Immature natural killer cell (primary cell): ENCODE measurements at regions not wholly inside any gene's neighbourhood (a gene's known extent, or its start where the extent isn't known, plus 50 kb on each side); places are given as distances from the start of the nearest gene placed in this dataset.

Source experiments
- DNase-seq, 3 donors: peaks; one replicate each; pipeline ENCODE4 v3.0.0; 2022; ENCODE audit warnings: mixed read lengths in 1 of 3
- H3K27ac Mint-ChIP-seq, 6 donors: one replicate each; pipeline ENCODE4 v1.8.0; 2020; ENCODE audit warnings: mixed read lengths in 6 of 6, mild to moderate bottlenecking in 5 of 6, inconsistent platforms in 4 of 6, moderate library complexity in 3 of 6
- H3K27me3 Mint-ChIP-seq, 3 donors: one replicate each; pipeline ENCODE4 v1.8.0; 2020 to 2021; ENCODE audit warnings: low read depth in 3 of 3, mild to moderate bottlenecking in 3 of 3, mixed read lengths in 3 of 3, moderate library complexity in 3 of 3, inconsistent platforms in 1 of 3
- H3K36me3 Mint-ChIP-seq, 3 donors: one replicate each; pipeline ENCODE4 v1.8.0; 2020; ENCODE audit warnings: mixed read lengths in 3 of 3, inconsistent platforms in 2 of 3, mild to moderate bottlenecking in 2 of 3
- H3K4me1 Mint-ChIP-seq, 2 donors: one replicate each; pipeline ENCODE4 v1.8.0; 2020; ENCODE audit warnings: inconsistent platforms in 2 of 2, mild to moderate bottlenecking in 2 of 2, mixed read lengths in 2 of 2, moderate library complexity in 1 of 2
- H3K4me3 Mint-ChIP-seq, 5 donors: one replicate each; pipeline ENCODE4 v1.8.0; 2020; ENCODE audit warnings: mild to moderate bottlenecking in 5 of 5, mixed read lengths in 5 of 5, inconsistent platforms in 3 of 5, moderate library complexity in 3 of 5
- H3K9me3 Mint-ChIP-seq, 6 donors: one replicate each; pipeline ENCODE4 v1.8.0; 2020; ENCODE audit warnings: mild to moderate bottlenecking in 6 of 6, mixed read lengths in 6 of 6, inconsistent platforms in 4 of 6, moderate library complexity in 3 of 6

- no peak overlapping the region for H3K4me3 Mint-ChIP-seq
- no peak overlapping the region for H3K27ac Mint-ChIP-seq
- peaks cover 14 to 49% (median 21%) of the 10 kb centered on the region in 6 donors for H3K9me3 Mint-ChIP-seq
- DNase-seq: no peak
- H3K27me3 Mint-ChIP-seq: no peaks in the 10 kb centered on the region
- peaks cover 0 to 3% (median 0%) of the 10 kb centered on the region in 3 donors for H3K36me3 Mint-ChIP-seq
- no peaks in the 10 kb centered on the region for H3K4me1 Mint-ChIP-seq
Observed at GRCh38 chr4:166422475-166422874, 549.4 kb downstream of the TLL1 start.

DNA sequence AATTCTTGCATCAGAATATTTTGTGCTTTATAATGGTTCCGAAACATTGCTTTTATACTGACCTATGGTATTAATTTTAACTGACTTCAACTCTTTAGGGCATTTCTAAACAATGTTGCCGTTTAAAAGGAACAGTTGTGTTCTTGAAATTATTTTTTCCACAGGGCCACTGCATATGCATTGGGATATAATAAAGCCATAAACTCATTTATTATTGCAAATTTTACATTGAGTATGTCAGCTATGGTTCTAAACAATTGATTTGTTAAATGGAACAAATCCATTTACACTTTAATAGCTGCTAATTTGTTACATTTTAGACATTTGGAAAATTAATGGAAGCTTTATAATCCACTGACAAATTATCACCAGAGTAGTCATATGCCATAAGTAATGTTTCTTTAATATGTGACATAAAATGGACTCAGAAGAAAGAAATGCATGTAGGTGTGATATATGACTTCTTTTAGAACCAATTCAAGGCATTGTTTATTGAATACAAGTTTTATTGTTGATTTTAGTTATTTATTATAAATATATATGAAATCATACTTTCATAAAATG, 553.3 kb downstream of the TLL1 start:
- Mint-ChIP-seq H3K36me3 (no peaks in the 10 kb centered on the region), H3K4me3 (no peak overlapping the region), H3K4me1 (no peaks in the 10 kb centered on the region), H3K9me3 (peaks cover 7 to 40% (median 12%) of the 10 kb centered on the region in 6 donors), H3K27me3 (peaks cover 0 to 2% (median 0%) of the 10 kb centered on the region in 3 donors), H3K27ac (no peak overlapping the region)
- DNase-seq: no peak

DNA sequence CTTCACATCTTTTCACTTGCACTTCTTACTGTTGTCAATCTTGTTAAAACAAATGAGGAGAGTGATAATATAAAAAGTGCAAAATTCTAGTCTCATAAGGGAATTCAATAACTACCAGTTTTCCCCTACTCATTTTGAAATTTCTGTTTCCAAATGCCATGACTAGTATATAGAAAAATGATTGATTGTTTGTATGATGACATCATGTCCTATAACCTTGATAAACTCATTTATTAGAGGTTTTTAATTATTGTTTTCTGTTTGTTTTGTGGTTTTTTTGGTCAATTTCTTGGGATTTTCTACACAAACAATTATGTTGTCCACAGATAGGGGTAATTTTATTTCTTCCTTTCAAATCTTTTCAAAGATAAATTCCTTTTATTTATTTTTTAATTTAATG, 559.1 kb downstream of the TLL1 start:
- H3K27ac Mint-ChIP-seq: no peak overlapping the region
- H3K9me3 Mint-ChIP-seq: peaks cover 6 to 45% (median 14%) of the 10 kb centered on the region in 6 donors
- no peaks in the 10 kb centered on the region for H3K4me1 Mint-ChIP-seq
- no peaks in the 10 kb centered on the region for H3K36me3 Mint-ChIP-seq
- no peak for DNase-seq
- no peak overlapping the region for H3K4me3 Mint-ChIP-seq
- H3K27me3 Mint-ChIP-seq: peaks cover 0 to 2% (median 0%) of the 10 kb centered on the region in 3 donors

- no peaks in the 10 kb centered on the region for H3K4me1 Mint-ChIP-seq
- H3K27ac Mint-ChIP-seq: no peak overlapping the region
- H3K4me3 Mint-ChIP-seq: no peak overlapping the region
- DNase-seq: no peak
- peaks cover 0 to 2% (median 0%) of the 10 kb centered on the region in 3 donors for H3K27me3 Mint-ChIP-seq
- H3K9me3 Mint-ChIP-seq: peaks cover 6 to 47% (median 15%) of the 10 kb centered on the region in 6 donors
- no peaks in the 10 kb centered on the region for H3K36me3 Mint-ChIP-seq
Observed at GRCh38 chr4:166432842-166433241, 559.8 kb downstream of the TLL1 start.

GRCh38 chr4:166435449-166435848, 562.4 kb downstream of the TLL1 start:
- H3K9me3 Mint-ChIP-seq: peaks cover 11 to 52% (median 15%) of the 10 kb centered on the region in 6 donors
- H3K27ac Mint-ChIP-seq: no peak overlapping the region
- H3K36me3 Mint-ChIP-seq: no peaks in the 10 kb centered on the region
- DNase-seq: no peak
- no peaks in the 10 kb centered on the region for H3K27me3 Mint-ChIP-seq
- H3K4me1 Mint-ChIP-seq: no peaks in the 10 kb centered on the region
- no peak overlapping the region for H3K4me3 Mint-ChIP-seq

- H3K36me3 Mint-ChIP-seq: no peaks in the 10 kb centered on the region
- H3K9me3 Mint-ChIP-seq: peaks cover 8 to 50% (median 19%) of the 10 kb centered on the region in 6 donors
- peaks cover 0 to 3% (median 0%) of the 10 kb centered on the region in 3 donors for H3K27me3 Mint-ChIP-seq
- H3K4me1 Mint-ChIP-seq: no peaks in the 10 kb centered on the region
- H3K27ac Mint-ChIP-seq: no peak overlapping the region
- DNase-seq: no peak
- H3K4me3 Mint-ChIP-seq: no peak overlapping the region
Observed at GRCh38 chr4:166458756-166459155, 585.7 kb downstream of the TLL1 start.

DNA sequence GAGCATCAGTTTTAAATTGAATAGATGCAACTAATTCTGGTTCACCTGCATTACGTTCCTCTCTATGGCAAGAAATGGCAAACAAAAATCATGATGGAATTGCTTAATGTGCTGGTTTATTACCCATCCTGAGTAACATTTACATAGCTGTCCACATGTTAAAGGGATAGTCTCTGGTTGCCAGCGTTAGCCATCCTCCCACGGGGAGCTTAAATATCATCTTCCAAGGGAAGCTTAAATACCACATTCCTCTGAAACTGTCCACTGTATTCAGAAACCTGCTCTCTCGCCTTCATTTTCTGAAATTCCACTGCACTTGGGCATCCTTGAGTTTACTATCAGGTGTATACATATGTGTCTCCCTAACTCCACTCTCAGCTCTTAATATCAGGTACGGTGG, 586.6 kb downstream of the TLL1 start:
- Mint-ChIP-seq H3K4me3 (no peak overlapping the region), H3K9me3 (peaks cover 5 to 46% (median 15%) of the 10 kb centered on the region in 6 donors), H3K4me1 (no peaks in the 10 kb centered on the region), H3K36me3 (no peaks in the 10 kb centered on the region), H3K27ac (no peak overlapping the region), H3K27me3 (peaks cover 0 to 3% (median 0%) of the 10 kb centered on the region in 3 donors)
- no peak for DNase-seq

DNA sequence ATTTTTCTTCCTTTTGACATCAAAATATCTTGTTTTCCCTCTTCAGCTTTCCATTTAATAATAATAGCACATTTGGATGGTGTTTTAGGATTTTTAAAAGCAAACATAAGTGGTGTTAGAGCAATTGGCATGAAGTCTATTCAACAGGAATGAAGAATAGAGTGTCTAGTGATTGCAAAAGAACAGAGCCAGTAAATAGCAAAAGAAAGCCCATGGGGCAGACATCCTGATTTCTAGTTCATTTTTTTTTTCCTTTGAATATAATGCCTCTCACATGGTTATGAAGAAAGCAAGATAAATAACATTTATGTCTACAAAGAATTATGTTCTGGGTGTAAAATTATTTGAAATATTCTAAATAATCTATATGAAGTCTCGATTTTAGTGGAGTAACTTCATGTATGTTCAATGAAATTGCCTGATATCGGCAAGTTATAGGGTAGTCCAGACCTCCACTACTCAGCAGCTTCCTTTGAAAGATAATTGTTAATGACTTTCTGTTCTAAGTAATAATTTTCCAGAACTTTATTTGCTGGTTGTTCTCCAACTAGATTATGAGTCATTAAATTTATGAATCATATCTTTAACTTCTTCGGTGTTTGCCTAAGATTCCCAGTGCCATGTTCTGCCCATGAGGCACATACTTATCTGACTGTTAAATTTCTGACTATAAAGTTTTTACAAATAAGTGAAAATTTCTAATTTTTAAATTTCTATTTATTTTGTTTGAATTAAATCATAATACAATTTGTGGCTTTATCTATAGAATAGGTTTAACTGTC, 587.9 kb downstream of the TLL1 start:
- no peak for DNase-seq
- Mint-ChIP-seq H3K9me3 (peaks cover 0 to 36% (median 11%) of the 10 kb centered on the region in 6 donors), H3K36me3 (no peaks in the 10 kb centered on the region), H3K4me1 (no peaks in the 10 kb centered on the region), H3K4me3 (no peak overlapping the region), H3K27me3 (peaks cover 0 to 3% (median 0%) of the 10 kb centered on the region in 3 donors), H3K27ac (no peak overlapping the region)

DNA sequence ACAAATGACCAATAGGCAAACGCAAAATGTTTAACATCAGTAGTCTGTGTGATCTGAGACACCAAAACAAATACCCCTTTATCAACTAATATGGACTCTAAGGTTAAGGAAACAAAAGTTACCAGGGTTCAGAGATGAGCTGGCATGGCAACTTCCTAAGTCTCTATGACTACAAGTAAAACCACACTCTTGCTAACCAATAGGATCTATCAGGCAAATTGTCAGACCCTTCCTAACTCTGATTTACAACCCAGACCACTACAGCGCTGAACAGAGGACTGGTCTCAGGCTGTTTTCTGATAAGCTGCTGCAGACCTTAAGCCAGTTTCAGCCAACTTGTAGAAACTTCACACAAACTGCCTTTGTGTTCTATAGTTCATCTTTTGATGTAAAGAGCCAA, 608.0 kb downstream of the TLL1 start:
- no peaks in the 10 kb centered on the region for H3K36me3 Mint-ChIP-seq
- peaks cover 0 to 44% (median 19%) of the 10 kb centered on the region in 6 donors for H3K9me3 Mint-ChIP-seq
- H3K4me3 Mint-ChIP-seq: no peak overlapping the region
- H3K27me3 Mint-ChIP-seq: no peaks in the 10 kb centered on the region
- no peak overlapping the region for H3K27ac Mint-ChIP-seq
- DNase-seq: no peak
- H3K4me1 Mint-ChIP-seq: no peaks in the 10 kb centered on the region

DNA sequence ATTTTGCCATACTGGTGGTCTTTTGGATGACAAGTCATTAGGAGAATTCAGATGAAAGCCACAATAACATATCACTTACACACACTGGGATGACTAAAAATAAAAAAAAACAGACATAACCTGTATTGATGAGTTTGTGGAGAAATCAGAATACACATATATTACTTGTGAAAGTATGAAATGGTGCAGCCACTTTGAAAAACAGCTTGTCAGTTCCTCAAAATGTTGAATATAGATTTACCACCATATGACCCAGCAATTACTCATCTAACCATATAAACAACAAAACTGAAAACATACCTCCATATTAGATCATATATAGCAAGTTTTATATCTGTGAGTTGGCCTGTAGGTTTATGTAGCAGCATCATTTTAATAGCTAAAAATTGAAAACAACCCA, 608.7 kb downstream of the TLL1 start:
- H3K4me3 Mint-ChIP-seq: no peak overlapping the region
- H3K4me1 Mint-ChIP-seq: no peaks in the 10 kb centered on the region
- no peaks in the 10 kb centered on the region for H3K36me3 Mint-ChIP-seq
- DNase-seq: no peak
- H3K27me3 Mint-ChIP-seq: no peaks in the 10 kb centered on the region
- H3K27ac Mint-ChIP-seq: no peak overlapping the region
- peaks cover 0 to 44% (median 20%) of the 10 kb centered on the region in 6 donors for H3K9me3 Mint-ChIP-seq

DNA sequence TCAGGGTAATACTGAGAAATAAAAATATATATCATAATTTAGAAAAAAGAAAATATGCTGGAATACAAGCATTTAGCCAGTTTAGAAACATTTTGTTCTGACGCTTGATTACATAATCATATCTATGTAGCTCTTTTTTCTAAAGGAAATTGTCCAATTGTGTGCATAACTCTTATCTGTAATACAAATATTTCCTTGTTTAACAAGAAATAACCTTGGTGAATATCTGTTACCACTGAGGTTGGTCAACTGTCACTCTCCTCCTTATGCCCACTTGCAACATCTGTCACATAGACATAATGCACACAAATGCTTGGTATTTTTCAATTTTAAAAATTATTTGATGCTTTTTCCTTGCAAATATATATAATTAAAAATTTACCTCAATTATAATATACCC, 609.7 kb downstream of the TLL1 start:
- no peak overlapping the region for H3K4me3 Mint-ChIP-seq
- H3K36me3 Mint-ChIP-seq: no peaks in the 10 kb centered on the region
- DNase-seq: no peak
- no peaks in the 10 kb centered on the region for H3K27me3 Mint-ChIP-seq
- H3K4me1 Mint-ChIP-seq: no peaks in the 10 kb centered on the region
- H3K9me3 Mint-ChIP-seq: peaks cover 0 to 35% (median 14%) of the 10 kb centered on the region in 6 donors
- no peak overlapping the region for H3K27ac Mint-ChIP-seq

- Mint-ChIP-seq H3K4me3 (no peak overlapping the region), H3K36me3 (no peaks in the 10 kb centered on the region), H3K9me3 (peaks cover 3 to 31% (median 15%) of the 10 kb centered on the region in 6 donors), H3K4me1 (no peaks in the 10 kb centered on the region), H3K27ac (no peak overlapping the region), H3K27me3 (peaks cover 0 to 2% (median 0%) of the 10 kb centered on the region in 3 donors)
- DNase-seq: no peak
Observed at GRCh38 chr4:166491635-166492034, 618.6 kb downstream of the TLL1 start.

GRCh38 chr4:166493924-166494345, 620.9 kb downstream of the TLL1 start:
- no peak overlapping the region for H3K4me3 Mint-ChIP-seq
- no peaks in the 10 kb centered on the region for H3K4me1 Mint-ChIP-seq
- H3K27me3 Mint-ChIP-seq: peaks cover 0 to 2% (median 0%) of the 10 kb centered on the region in 3 donors
- H3K36me3 Mint-ChIP-seq: no peaks in the 10 kb centered on the region
- H3K27ac Mint-ChIP-seq: no peak overlapping the region
- peaks cover 5 to 39% (median 16%) of the 10 kb centered on the region in 6 donors for H3K9me3 Mint-ChIP-seq
- DNase-seq: no peak

GRCh38 chr4:166498546-166498945, 625.5 kb downstream of the TLL1 start:
- Mint-ChIP-seq H3K27me3 (peaks cover 0 to 2% (median 0%) of the 10 kb centered on the region in 3 donors), H3K36me3 (no peaks in the 10 kb centered on the region), H3K27ac (no peak overlapping the region), H3K4me3 (no peak overlapping the region), H3K4me1 (no peaks in the 10 kb centered on the region), H3K9me3 (peaks cover 9 to 45% (median 34%) of the 10 kb centered on the region in 6 donors)
- no peak for DNase-seq
